Esophagus muscularis mucosa (tissue), 4 donors: ENCODE measurements at regions not wholly inside any gene's neighbourhood (a gene's known extent, or its start where the extent isn't known, plus 50 kb on each side); places are given as distances from the start of the nearest gene placed in this dataset.

ENCODE experiments used
- DNase-seq: peaks from one replicate; pipeline ENCODE4 v3.0.0-alpha.2; 2017; ENCODE audit errors: extremely low spot score
- H3K27ac ChIP-seq, 4 donors: fragments of 200-600 bp; sonication (generic); replicated peaks in 1 of 4; 1 replicate in 3 of 4; 2 replicates in 1 of 4; pipeline ENCODE4 v1.5.1; 2016 to 2019; ENCODE audit warnings: mild to moderate bottlenecking in 1 of 4
- H3K27me3 ChIP-seq, 4 donors: fragments of 200-600 bp; sonication (generic); one replicate each; pipeline versions ENCODE4 v1.5.1 to v1.6.0; 2016 to 2019
- H3K36me3 ChIP-seq, 4 donors: fragments of 200-600 bp; sonication (generic); one replicate each; pipeline ENCODE4 v1.5.1; 2016 to 2019
- H3K4me1 ChIP-seq, 4 donors: fragments of 200-600 bp; sonication (generic); one replicate each; pipeline ENCODE4 v1.5.1; 2016 to 2019
- H3K4me3 ChIP-seq, 4 donors: fragments of 200-600 bp; sonication (generic); 1 replicate in 2 of 4; 2 replicates in 2 of 4; pipeline ENCODE4 v1.5.1; 2016 to 2019; ENCODE audit warnings: mild to moderate bottlenecking in 4 of 4, moderate library complexity in 1 of 4
- H3K9me3 ChIP-seq, 4 donors: fragments of 200-600 bp; sonication (generic); 1 replicate in 3 of 4; 2 replicates in 1 of 4; pipeline ENCODE4 v1.5.1; 2016 to 2019
- CTCF ChIP-seq, 3 experiments: fragments of 200-600 bp in 2 of 3; fragments of 450-650 bp in 1 of 3; sonication (generic) in 2 of 3; IDR thresholded peaks; one replicate each; pipeline ENCODE4 v1.5.1; 2017 to 2019; ENCODE audit warnings: antibody characterized with exemption in 3 of 3, mild to moderate bottlenecking in 2 of 3, moderate library complexity in 1 of 3
- EP300 ChIP-seq: sonication (generic); formaldehyde crosslinking; IDR thresholded peaks from one replicate; pipeline ENCODE4 v1.6.1; 2017; ENCODE audit warnings: antibody characterized with exemption
- POLR2A ChIP-seq: fragments of 450-650 bp; IDR thresholded peaks from one replicate; pipeline ENCODE4 v1.6.1; 2017; ENCODE audit warnings: antibody characterized with exemption, moderate library complexity, mild to moderate bottlenecking, low read depth
- POLR2AphosphoS5 ChIP-seq, 2 donors: sonication (generic); formaldehyde crosslinking; IDR thresholded peaks; one replicate each; pipeline ENCODE4 v1.6.1; 2017; ENCODE audit warnings: antibody characterized with exemption in 2 of 2
- WGBS: methylation state at CpG from one replicate; pipeline ENCODE4 v1.1.5; 2018; 5-methylcytosine and 5-hydroxymethylcytosine counted together
- intact Hi-C: fragments of 100-400 bp; cut with DNase I; formaldehyde crosslinking; loops from one replicate; pipeline ENCODE4 v1.15.1; 2023

- WGBS, result 100% methylated on average over 1 of the region's 1 CpG
- peaks cover 3 to 20% (median 10%) of the 10 kb centered on the region in 4 donors for H3K4me1 ChIP-seq
- H3K27ac ChIP-seq, result no peak overlapping the region
- intact Hi-C loops, result no loop called here
- H3K36me3 ChIP-seq, result peaks cover 13 to 59% (median 48%) of the 10 kb centered on the region in 4 donors
- no peaks in the 10 kb centered on the region for H3K27me3 ChIP-seq
- no peak overlapping the region for H3K4me3 ChIP-seq
- peaks cover 0 to 25% (median 22%) of the 10 kb centered on the region in 4 donors for H3K9me3 ChIP-seq
- DNase-seq, result no peak
- TF ChIP-seq EP300 (no peak), POLR2A (no peak), POLR2AphosphoS5 (IDR thresholded peaks at IDR 0.05) (no peak), CTCF (IDR thresholded peaks at IDR 0.05) (no peak)
Observed at GRCh38 chr19:5254944-5255343, 85.7 kb downstream of the PTPRS start.

DNA sequence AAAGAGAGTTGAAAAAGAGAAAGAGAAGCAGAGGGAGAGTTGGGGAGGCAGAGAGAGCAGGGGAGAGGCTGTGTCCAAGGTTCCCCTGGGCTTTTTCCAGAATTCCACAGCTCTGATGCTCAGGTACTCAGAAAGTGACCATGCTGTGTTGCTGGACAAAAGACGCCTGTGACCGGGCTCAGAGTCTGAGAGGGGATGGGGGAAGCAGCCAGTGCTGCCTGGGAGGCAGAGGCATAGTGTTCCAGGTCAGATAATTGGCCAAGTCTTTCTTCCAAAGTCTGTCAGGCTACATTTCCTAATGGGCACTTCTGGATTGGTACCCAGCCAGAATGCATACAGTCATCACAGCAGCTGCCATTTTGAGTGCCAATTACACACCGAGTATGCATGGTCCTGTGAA, 86.1 kb downstream of the PTPRS start:
- 96% methylated on average over 2 of the region's 3 CpGs for WGBS
- no peak overlapping the region for H3K4me3 ChIP-seq
- peaks cover 13 to 58% (median 46%) of the 10 kb centered on the region in 4 donors for H3K36me3 ChIP-seq
- DNase-seq, result no peak
- peaks cover 3 to 20% (median 11%) of the 10 kb centered on the region in 4 donors for H3K4me1 ChIP-seq
- intact Hi-C loops, result no loop called here
- no peak overlapping the region for H3K27ac ChIP-seq
- no peaks in the 10 kb centered on the region for H3K27me3 ChIP-seq
- H3K9me3 ChIP-seq, result peaks cover 0 to 25% (median 22%) of the 10 kb centered on the region in 4 donors
- TF ChIP-seq POLR2AphosphoS5 (IDR thresholded peaks at IDR 0.05) (no peak), EP300 (no peak), CTCF (IDR thresholded peaks at IDR 0.05) (no peak), POLR2A (no peak)

GRCh38 chr19:5253406-5254110, 87.1 kb downstream of the PTPRS start:
- Histone ChIP-seq H3K27ac (peak overlapping the region in 2 of 4 donors; percentile 26 to 37), H3K4me3 (no peak overlapping the region), H3K27me3 (no peaks in the 10 kb centered on the region), H3K36me3 (peaks cover 13 to 58% (median 45%) of the 10 kb centered on the region in 4 donors), H3K9me3 (peaks cover 0 to 25% (median 22%) of the 10 kb centered on the region in 4 donors), H3K4me1 (peaks cover 3 to 20% (median 11%) of the 10 kb centered on the region in 4 donors)
- TF ChIP-seq EP300 (no peak), POLR2A (no peak), CTCF (IDR thresholded peaks at IDR 0.05) (no peak), POLR2AphosphoS5 (IDR thresholded peaks at IDR 0.05) (no peak)
- no peak for DNase-seq
- WGBS, result 71% methylated on average over 3 of the region's 3 CpGs
- intact Hi-C loops, result no loop called here

DNA sequence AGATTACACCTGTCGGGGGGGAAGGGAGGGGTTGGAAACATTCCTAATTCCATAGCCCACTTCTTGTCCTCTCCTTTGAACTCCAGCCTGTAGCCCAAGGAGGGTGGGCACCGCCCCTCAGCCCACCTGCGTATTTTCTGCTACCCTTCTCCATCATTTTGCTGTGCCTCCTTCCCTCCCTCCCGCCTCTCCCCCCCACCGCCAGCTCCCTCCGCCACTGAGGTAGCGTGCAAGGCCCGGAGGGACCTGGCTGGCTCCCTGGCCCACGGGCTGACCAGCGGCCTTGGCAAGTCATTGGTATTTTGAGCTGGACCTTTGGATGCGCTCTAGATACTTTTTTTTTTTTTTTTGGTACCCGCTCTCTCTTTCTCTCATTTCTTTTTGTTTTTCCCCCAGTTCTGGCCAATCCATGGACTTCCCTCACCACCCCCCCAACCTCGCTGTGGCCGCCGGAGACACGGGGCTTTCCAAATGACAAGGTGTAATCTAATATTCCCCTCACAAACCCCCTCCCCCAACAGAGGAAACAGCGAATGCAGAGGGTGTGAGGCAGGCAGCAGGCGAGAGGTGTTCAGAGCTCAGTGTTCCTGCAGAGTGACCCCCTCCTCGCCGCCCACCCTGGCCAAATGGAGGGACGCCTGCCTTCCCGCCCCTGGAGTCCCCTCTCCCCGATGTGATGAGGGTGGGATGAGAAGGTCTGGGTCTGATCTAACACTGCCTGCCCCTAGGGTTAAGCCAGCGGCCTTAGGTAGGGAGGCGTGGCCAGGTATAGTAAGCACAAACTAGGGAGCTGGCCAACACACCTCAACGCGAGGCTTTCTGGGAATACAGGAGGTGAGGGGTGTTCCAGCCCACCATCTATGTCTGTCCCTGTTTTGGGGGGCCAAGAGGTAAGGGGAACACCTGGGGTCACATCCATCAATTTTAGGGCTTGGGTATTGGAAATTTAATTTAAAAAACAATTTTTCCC, 89.2 kb downstream of the PTPRS start:
- peaks cover 3 to 20% (median 11%) of the 10 kb centered on the region in 4 donors for H3K4me1 ChIP-seq
- WGBS, result 81% methylated on average over 23 of the region's 27 CpGs
- no peak for DNase-seq
- no peak overlapping the region for H3K27ac ChIP-seq
- TF ChIP-seq EP300 (no peak), POLR2A (no peak), CTCF (IDR thresholded peaks at IDR 0.05) (no peak), POLR2AphosphoS5 (IDR thresholded peaks at IDR 0.05) (no peak)
- no peaks in the 10 kb centered on the region for H3K27me3 ChIP-seq
- intact Hi-C loops, result no loop called here
- H3K9me3 ChIP-seq, result peaks cover 0 to 21% (median 19%) of the 10 kb centered on the region in 4 donors
- H3K4me3 ChIP-seq, result no peak overlapping the region
- H3K36me3 ChIP-seq, result peaks cover 0 to 48% (median 28%) of the 10 kb centered on the region in 4 donors
